KBM-7 (cell line): ENCODE measurements at regions not wholly inside any gene's neighbourhood (a gene's known extent, or its start where the extent isn't known, plus 50 kb on each side); places are given as distances from the start of the nearest gene placed in this dataset.
"Not testable (repeated sequence)": the region's sequence is repeated elsewhere in the genome, so short reads cannot be mapped to it uniquely, and the experiment has no call there.

Experiments used
- DNase-seq: peaks from one replicate; pipeline ENCODE4 v3.0.0-alpha.2; 2015
- in situ Hi-C: fragments of 300-500 bp; cut with MboI; formaldehyde crosslinking; loops from 2 replicates; pipeline ENCODE4 v1.14.3; 2020; ENCODE audit warnings: low sequenced_read_pairs, low pct_unique_long_range_greater_than_20kb, mixed read lengths

DNA sequence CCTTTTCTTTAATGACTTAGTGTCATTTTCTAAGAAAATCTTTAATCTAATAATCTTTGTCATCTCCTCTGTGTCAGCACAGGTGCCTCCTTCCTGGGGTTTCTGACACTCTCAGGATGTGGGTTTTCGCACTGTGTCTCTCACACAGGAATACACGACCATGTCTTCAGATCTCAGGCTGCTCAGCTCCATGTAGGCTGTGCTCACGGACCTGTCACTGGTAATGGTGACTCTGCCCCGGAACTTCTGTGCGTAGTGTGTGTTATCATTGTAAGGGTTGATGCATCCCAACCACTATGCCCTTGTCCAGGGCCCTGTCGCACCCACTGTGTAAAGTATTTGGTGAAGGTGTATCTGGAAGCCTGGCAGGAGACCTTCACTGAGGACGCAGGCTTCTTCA is 647.8 kb downstream of the TMEM121 start:
- in situ Hi-C loops: no loop called here
- no peak for DNase-seq

DNA sequence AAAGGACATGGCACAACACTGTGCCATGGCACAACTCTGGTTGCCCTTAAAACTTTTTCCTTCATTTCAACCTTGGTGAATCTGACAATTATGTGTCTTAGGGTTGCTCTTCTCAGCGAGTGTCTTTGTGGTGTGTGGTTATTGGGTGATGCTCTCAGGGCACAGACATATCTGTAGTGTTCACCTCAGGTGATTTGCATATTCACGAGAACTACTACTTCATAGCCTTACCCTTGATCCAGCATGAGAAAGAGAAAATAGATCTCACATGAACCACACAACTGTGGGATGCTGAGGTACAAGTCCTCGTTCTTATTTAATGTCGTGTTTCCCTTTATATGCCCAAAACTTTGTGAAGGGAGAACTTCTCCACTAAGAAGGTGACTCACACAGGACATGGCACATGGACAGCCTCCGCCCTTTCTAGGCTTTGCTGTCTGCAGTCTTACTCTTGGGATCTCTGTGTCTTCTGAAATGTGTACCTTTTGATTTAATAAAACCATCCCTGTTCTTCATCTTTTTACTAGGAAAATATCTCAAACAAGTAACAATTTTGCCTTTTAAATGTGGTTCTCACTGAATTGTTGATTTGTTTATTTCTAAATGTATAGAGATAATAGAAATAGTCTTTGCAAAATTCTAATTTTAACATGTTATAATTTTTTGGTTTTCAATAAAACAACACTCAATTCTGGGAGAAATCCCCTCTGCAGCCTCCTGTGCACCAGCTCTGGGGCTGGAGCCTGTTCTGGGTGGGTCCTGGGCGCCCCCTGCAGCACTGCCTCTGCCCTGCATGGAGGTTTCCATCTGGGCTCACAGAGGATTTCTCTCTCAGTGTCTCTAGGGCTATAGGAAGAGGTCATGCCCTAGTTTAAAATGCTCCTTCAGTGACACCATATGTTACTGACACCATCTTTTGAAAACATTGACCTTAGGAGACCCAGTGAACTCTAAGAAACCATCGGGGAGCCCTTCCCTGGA is 651.2 kb downstream of the TMEM121 start:
- in situ Hi-C loops, DNase-seq: not testable (repeated sequence)

- no peak for DNase-seq
- in situ Hi-C loops: no loop called here
These were observed 653.4 kb downstream of the TMEM121 start for GRCh38 chr14:106179761-106180160.

DNA sequence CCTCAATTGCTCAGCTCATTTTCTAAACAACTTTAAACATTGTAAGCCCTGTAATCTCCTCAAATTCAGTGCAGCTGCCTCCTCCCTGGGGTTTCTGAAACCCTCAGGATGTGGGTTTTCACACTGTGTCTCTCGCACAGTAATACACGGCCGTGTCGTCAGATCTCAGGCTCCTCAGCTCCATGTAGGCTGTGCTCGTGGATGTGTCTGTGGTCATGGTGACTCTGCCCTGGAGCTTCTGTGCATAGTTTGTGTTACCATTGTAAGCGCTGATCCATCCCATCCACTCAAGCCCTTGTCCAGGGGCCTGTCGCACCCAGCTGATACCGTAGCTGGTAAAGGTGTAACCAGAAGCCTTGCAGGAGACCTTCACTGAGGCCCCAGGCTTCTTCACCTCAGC is 658.4 kb downstream of the TMEM121 start:
- in situ Hi-C loops, DNase-seq: not testable (repeated sequence)

DNA sequence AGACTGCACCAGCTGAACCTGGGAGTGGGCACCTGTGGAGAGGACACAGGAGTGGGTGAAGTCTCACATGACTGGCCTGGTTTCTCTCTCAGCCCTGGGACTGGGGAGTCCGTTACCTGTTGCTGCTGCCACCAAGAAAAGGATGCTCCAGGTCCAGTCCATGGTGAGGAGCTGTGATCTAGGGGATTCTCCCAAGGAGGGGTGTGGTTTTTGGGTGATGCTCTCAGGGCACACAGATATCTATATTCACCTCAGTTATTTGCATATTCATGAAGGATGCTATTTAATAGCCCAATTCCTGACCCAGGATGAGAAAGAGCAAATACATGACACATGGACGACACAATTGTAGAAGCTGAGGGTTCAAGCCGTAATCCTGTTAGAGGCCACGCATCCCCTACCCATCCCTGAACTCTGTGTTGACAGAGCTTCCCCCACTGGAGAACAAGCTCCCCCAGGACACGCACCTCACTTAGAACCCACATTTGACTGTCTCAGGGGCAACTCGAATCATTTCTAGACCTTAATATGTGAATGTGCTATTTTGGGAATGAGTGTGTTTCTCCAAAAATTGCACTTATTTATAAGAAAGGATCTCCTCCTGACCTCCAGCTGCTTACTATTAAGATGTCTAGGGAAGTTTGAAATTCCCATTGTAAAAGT is 658.9 kb downstream of the TMEM121 start:
- in situ Hi-C loops, DNase-seq: not testable (repeated sequence)

DNA sequence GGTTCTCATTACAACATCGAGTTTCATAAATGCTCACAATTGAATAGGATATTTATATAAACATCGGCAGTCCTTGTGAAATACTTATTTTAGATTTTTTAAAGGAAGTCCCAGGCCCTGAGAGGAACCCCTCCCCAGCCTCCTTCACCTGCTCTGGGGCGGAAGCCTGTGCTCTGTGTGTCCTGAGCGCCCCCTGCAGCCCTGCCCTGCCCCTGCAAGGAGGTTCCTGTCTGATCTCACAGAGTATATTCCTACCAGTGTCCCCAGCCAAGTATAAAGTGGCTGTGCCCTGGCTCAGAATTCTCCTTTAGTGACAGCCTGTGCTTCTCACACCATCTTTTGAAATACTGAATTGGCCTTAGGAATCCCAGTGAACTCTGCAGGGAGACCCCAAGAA is 659.5 kb downstream of the TMEM121 start:
- in situ Hi-C loops: no loop called here
- DNase-seq: peak; percentile 38

DNA sequence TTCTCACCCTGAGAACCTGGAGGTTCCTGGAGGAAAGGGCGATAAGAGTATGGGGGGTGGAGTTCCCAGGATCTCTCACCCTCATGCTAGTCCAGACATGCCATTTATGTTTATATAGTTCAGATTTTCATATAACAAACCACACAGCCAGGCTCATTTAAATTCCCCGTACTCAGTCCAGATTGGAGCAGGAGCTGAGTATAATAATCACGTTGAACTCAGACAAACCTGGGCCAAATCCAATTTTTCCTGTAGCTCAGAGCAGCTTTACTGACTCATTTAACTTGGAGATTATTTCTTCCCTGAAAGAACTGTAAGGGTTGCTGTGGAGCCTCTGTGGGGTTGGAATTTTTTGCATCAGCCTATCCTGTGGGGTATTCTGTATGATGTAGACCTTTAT is 660.8 kb downstream of the TMEM121 start:
- DNase-seq: no peak
- in situ Hi-C loops: no loop called here

GRCh38 chr14:106192701-106193100 is 666.3 kb downstream of the TMEM121 start:
- DNase-seq, in situ Hi-C loops: not testable (repeated sequence)

GRCh38 chr14:106196459-106196858 is 670.1 kb downstream of the TMEM121 start:
- DNase-seq: peak; percentile 20
- in situ Hi-C loops: not testable (repeated sequence)

- DNase-seq, in situ Hi-C loops: not testable (repeated sequence)
These were observed 670.9 kb downstream of the TMEM121 start for GRCh38 chr14:106197264-106197663.

GRCh38 chr14:106199097-106199496 is 672.7 kb downstream of the TMEM121 start:
- DNase-seq: no peak
- in situ Hi-C loops: no loop called here

DNA sequence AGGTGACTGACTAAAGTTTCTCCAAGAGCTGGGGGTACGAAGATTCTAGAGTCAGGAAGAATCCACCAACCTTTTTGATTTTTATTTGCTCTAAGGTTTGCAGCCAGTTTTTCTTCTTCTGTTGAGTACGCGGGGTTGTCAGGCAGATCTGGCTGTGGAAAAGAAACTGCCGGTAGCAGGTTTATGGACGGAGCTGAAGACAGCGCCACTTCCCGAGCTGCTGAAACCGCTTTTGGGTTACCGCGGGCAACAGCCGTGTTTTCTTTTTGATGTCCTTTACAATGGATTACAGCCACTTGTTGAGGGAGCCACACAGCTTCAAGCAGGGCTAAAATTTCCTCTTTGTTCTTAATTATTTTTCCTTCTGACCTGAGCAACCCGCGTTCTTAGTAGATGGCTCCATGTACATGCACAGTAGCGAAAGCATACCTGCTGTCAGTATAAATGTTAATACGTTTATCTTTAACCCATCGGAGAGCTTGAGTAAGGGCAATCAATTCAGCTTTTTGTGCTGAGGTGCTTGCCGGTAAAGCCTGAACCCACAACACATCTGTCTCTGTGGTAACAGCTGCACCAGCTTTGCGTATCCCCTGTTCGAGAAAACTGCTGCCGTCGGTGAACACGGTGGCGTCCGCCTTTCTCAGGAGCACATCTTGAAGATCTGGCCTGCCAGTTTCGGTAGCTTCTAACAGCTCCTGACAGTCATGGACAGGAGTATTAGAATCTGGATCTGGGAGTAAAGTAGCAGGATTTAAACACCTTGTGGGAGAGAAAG is 674.3 kb downstream of the TMEM121 start:
- no peak for DNase-seq
- in situ Hi-C loops: no loop called here

DNA sequence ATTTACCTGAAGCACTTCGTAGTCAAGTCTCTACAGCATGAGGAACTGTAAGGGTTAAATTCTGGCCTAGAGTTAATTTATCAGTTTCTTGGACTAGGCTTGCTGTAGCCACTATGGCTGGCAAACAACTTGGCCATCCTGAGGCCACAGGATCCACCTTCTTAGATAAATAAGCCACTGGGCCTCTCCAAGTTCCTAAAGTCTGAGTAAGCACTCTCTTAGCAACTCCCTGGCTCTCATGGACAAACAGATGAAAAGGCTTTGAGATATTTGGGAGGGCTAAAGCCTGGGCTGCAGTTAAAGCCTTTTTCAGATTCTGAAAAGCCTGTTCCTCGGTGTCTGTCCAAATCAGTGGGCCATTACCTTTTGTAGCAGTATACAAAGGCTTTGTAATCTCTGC is 675.0 kb downstream of the TMEM121 start:
- no peak for DNase-seq

GRCh38 chr14:106203438-106203837 is 677.1 kb downstream of the TMEM121 start:
- DNase-seq: no peak

More for the DNA sequence above, 675.0 kb downstream of the TMEM121 start:
- in situ Hi-C loops: no loop called here

DNA sequence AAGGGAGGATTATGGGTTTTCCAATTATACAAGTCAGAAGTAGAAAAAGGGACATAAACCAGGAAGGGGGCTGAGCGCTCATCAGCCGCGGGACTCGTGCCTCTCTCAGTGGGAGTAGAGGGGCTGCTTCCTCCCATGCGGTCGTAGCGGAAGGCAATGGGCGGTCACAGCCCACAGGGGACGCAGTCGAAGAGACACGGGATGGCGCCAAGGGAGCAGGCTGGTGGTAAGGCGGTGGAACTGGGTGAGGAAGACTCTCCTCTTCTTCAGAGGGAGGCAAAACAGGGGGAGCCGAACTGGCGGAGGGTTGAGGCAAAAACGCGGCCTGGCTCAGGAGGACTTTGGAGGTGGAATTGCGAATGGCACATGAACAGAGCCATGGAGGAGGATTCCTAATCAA is 677.7 kb downstream of the TMEM121 start:
- in situ Hi-C loops: no loop called here

More at GRCh38 chr14:106203438-106203837, 677.1 kb downstream of the TMEM121 start:
- in situ Hi-C loops: no loop called here

DNA sequence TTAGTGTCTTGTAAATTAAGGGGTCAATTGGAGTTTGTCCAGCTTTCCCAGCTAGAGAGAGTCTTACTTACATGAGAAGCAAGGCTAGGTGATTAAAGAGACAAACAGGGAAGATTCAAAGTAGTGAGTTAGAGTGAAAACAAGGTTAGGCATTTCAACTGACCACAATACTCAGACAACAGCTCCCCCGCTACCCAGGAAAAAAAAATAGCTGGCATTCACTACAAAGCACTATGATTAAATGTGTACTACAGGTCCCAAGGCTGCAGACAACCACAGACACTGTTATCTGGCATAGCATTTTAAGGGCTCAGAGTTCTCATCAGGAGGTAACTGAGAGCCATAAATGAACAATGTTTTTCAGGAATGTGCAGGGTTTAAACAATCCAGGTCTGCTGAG is 680.9 kb downstream of the TMEM121 start:
- in situ Hi-C loops: no loop called here
- no peak for DNase-seq

More for the DNA sequence above, 677.7 kb downstream of the TMEM121 start:
- DNase-seq: peak; percentile 48

GRCh38 chr14:106208794-106209193 is 682.4 kb downstream of the TMEM121 start:
- in situ Hi-C loops: no loop called here
- DNase-seq: no peak

GRCh38 chr14:106209755-106210154 is 683.4 kb downstream of the TMEM121 start:
- no peak for DNase-seq
- in situ Hi-C loops: no loop called here

DNA sequence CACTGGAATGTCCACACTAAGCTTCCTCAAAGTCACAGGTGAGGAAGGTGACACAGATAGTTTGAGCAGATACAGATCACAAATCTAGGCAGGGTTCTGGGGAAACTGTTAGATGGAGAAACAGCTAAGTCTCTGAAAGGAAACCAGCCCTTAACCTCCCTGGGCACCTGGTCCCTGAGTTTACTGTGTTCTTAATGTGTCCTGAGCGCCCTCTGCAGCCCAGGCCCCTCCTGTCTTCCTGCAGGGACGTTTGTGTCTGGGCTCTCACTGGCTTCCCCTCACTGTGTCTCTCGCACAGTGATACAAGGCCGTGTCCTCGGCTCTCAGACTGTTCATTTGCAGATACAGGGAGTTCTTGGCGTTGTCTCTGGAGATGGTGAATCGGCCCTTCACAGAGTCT is 684.3 kb downstream of the TMEM121 start:
- in situ Hi-C loops: no loop called here
- peak; percentile 36 for DNase-seq
